ENCODE measurements at regions not wholly inside any gene's neighbourhood (a gene's known extent, or its start where the extent isn't known, plus 50 kb on each side); places are given as distances from the start of the nearest gene placed in this dataset.

DNA sequence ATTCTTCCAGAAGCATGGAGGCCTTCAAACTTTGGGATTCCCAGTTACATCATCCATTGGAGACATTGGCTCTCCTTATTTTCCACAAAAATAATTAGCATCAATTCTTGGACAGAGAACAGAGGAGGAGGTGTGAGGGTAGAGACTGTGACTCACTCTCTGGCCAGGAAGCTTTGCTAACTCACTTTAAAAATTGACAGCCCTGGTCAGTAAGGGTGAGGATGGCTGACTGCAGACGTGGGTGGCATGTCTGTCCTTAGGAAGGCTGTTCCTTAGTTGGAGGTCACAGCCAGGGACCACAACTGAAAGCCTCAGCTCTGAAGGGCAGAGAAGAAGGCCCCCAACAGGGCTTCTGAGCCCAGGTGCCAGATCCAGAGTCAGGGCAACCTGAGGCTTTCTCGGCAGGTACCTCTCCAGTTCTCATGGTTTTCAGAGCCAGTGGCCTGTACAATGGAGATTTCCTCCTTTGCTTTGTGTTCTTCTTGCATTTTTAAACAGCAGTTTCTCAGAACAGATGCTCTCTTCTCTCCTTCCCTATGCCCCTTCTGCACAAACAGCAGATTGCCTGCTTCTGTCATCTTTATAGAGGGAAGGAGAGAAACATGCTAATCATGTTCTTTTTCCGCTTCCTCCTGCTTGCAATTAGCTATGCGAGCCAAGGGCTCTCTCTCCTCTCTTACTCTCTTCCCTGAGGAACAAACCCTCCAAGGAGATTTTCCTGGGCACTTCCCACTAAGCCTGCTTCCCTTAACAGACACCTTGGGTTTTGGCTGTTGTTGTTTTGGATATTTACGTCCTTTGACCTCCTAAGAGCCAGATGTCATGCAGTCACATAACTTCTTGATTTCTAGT lies 92.5 kb upstream of the ZNF366 start:
- Histone ChIP-seq H3K79me2 (ENCODE audit: insufficient read depth, low read length) (no peaks in the 10 kb centered on the region), H3K4me1 (ENCODE audit: insufficient read depth, low read length, severe bottlenecking) (peaks cover 6% of the 10 kb centered on the region), H3K9ac (ENCODE audit: low read length) (no peak overlapping the region), H3K36me3 (ENCODE audit: insufficient read depth, low read length) (no peaks in the 10 kb centered on the region), H3K9me3 (ENCODE audit: low read length) (no peaks in the 10 kb centered on the region), H3K4me2 (ENCODE audit: low read length) (no peak overlapping the region), H2AFZ (ENCODE audit: low read length) (no peak overlapping the region), H3K9me2 (ENCODE audit: low read depth, low read length) (no peaks in the 10 kb centered on the region), H4K20me1 (ENCODE audit: insufficient read depth, low read length) (no peaks in the 10 kb centered on the region), H3F3A (ENCODE audit: insufficient read depth, low read length) (no peaks in the 10 kb centered on the region), H3K27ac (ENCODE audit: low read depth, low read length, poor library complexity, severe bottlenecking) (no peak overlapping the region), H3K27me3 (ENCODE audit: insufficient read depth, low read length) (no peaks in the 10 kb centered on the region), H3K4me3 (ENCODE audit: low read depth, low read length, poor library complexity, severe bottlenecking) (no peak overlapping the region)
- TF ChIP-seq EZH2 (IDR thresholded peaks at IDR 0.05; ENCODE audit: borderline replicate concordance, low read length): no peak
- TF ChIP-seq, protein P1, sequence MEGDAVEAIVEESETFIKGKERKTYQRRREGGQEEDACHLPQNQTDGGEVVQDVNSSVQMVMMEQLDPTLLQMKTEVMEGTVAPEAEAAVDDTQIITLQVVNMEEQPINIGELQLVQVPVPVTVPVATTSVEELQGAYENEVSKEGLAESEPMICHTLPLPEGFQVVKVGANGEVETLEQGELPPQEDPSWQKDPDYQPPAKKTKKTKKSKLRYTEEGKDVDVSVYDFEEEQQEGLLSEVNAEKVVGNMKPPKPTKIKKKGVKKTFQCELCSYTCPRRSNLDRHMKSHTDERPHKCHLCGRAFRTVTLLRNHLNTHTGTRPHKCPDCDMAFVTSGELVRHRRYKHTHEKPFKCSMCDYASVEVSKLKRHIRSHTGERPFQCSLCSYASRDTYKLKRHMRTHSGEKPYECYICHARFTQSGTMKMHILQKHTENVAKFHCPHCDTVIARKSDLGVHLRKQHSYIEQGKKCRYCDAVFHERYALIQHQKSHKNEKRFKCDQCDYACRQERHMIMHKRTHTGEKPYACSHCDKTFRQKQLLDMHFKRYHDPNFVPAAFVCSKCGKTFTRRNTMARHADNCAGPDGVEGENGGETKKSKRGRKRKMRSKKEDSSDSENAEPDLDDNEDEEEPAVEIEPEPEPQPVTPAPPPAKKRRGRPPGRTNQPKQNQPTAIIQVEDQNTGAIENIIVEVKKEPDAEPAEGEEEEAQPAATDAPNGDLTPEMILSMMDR (IDR thresholded peaks at IDR 0.05; ENCODE audit: low read length): no peak

DNA sequence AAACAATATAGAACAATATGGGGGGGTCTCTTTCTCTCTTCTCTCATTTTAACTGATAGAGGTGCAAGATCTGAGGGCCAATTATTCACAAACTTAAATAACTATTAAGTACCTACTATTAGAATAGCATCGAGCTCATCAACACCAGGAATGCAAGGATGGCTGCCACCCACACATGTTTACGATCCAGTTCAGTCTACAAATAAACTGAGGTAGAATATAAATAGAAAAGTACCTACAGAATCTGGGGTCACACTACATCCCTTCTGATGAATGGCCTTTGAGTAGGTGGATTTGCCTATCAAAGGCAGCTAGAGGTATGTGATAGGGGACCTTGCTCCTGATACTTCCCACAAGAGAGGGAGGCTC lies 91.8 kb upstream of the ZNF366 start:
- Histone ChIP-seq H3K9ac (ENCODE audit: low read length) (no peak overlapping the region), H2AFZ (ENCODE audit: low read length) (no peak overlapping the region), H3K27me3 (ENCODE audit: insufficient read depth, low read length) (no peaks in the 10 kb centered on the region), H3K36me3 (ENCODE audit: insufficient read depth, low read length) (no peaks in the 10 kb centered on the region), H3K4me2 (ENCODE audit: low read length) (no peak overlapping the region), H3K9me3 (ENCODE audit: low read length) (no peaks in the 10 kb centered on the region), H3K27ac (ENCODE audit: low read depth, low read length, poor library complexity, severe bottlenecking) (no peak overlapping the region), H3F3A (ENCODE audit: insufficient read depth, low read length) (no peaks in the 10 kb centered on the region), H3K4me1 (ENCODE audit: insufficient read depth, low read length, severe bottlenecking) (peaks cover 6% of the 10 kb centered on the region), H3K9me2 (ENCODE audit: low read depth, low read length) (no peaks in the 10 kb centered on the region), H3K79me2 (ENCODE audit: insufficient read depth, low read length) (no peaks in the 10 kb centered on the region), H4K20me1 (ENCODE audit: insufficient read depth, low read length) (no peaks in the 10 kb centered on the region), H3K4me3 (ENCODE audit: low read depth, low read length, poor library complexity, severe bottlenecking) (no peak overlapping the region)
- TF ChIP-seq, protein P1 (IDR thresholded peaks at IDR 0.05; ENCODE audit: low read length): no peak
- TF ChIP-seq EZH2 (IDR thresholded peaks at IDR 0.05; ENCODE audit: borderline replicate concordance, low read length): no peak

DNA sequence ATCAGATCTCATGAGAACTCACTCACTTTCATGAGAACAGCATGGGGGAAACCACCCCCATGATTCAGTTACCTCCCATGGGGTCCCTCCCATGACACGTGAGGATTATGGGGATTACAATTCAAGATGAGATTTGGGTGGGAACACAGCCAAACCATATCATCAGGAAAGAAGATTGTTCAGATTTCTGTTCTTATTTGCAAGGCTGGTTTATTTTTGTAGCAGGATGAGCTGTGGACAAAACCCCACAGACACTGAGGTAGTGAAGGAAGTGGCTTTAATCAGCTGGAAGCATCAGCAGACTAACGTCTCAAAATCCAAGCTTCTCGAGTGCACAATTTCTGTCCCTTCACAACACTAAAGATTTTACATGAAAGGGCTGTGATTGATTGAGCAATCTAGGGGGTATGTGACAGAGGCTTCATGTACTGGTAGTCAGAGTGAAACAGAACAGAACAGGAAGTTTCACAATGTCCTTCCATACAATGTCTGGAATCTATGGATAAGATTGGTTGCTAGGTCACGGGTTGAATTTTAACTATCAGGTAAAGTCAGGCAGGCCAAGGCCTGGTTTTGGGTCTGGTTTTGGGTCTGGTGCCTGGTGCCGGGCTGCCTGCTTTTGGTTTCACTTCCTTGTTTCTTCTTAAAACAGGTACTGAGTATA lies 91.3 kb upstream of the ZNF366 start:
- Histone ChIP-seq H3K36me3 (ENCODE audit: insufficient read depth, low read length) (no peaks in the 10 kb centered on the region), H3K27ac (ENCODE audit: low read depth, low read length, poor library complexity, severe bottlenecking) (no peak overlapping the region), H2AFZ (ENCODE audit: low read length) (no peak overlapping the region), H3F3A (ENCODE audit: insufficient read depth, low read length) (no peaks in the 10 kb centered on the region), H3K9ac (ENCODE audit: low read length) (no peak overlapping the region), H3K27me3 (ENCODE audit: insufficient read depth, low read length) (no peaks in the 10 kb centered on the region), H3K9me3 (ENCODE audit: low read length) (no peaks in the 10 kb centered on the region), H3K4me3 (ENCODE audit: low read depth, low read length, poor library complexity, severe bottlenecking) (no peak overlapping the region), H3K9me2 (ENCODE audit: low read depth, low read length) (no peaks in the 10 kb centered on the region), H3K79me2 (ENCODE audit: insufficient read depth, low read length) (no peaks in the 10 kb centered on the region), H4K20me1 (ENCODE audit: insufficient read depth, low read length) (no peaks in the 10 kb centered on the region), H3K4me1 (ENCODE audit: insufficient read depth, low read length, severe bottlenecking) (peaks cover 6% of the 10 kb centered on the region), H3K4me2 (ENCODE audit: low read length) (no peak overlapping the region)
- TF ChIP-seq, protein P1 (IDR thresholded peaks at IDR 0.05; ENCODE audit: low read length): no peak
- TF ChIP-seq EZH2 (IDR thresholded peaks at IDR 0.05; ENCODE audit: borderline replicate concordance, low read length): no peak

Data from OCI-LY1 (cell line).